GM18511 (cell line): ENCODE measurements at regions not wholly inside any gene's neighbourhood (a gene's known extent, or its start where the extent isn't known, plus 50 kb on each side); places are given as distances from the start of the nearest gene placed in this dataset.
A peak's percentile ranks its signal among the peaks of the same experiment; 100 is the strongest.

Experiments used
- ATAC-seq: cut with Tn5 transposase; IDR thresholded peaks from one replicate; pipeline ENCODE4 v1.9.1; 2021; ENCODE audit warnings: mild to moderate bottlenecking, moderate library complexity; ENCODE audit not compliant: unreplicated experiment

- no peak for ATAC-seq
Measured at GRCh38 chr6:56378966-56379585, 131.7 kb upstream of the COL21A1 start.

- no peak for ATAC-seq
Measured at GRCh38 chr6:56378507-56378906, 131.1 kb upstream of the COL21A1 start.

- no peak for ATAC-seq
Measured at GRCh38 chr6:56377295-56377694, 129.9 kb upstream of the COL21A1 start.

GRCh38 chr6:56375806-56376205 is 128.4 kb upstream of the COL21A1 start:
- ATAC-seq: no peak

- no peak for ATAC-seq
Measured at GRCh38 chr6:56374841-56375369, 127.5 kb upstream of the COL21A1 start.

- no peak for ATAC-seq
Measured at GRCh38 chr6:56372406-56372995, 125.1 kb upstream of the COL21A1 start.

GRCh38 chr6:56370561-56371211 is 123.3 kb upstream of the COL21A1 start:
- peak; percentile 97 for ATAC-seq

- no peak for ATAC-seq
Measured at GRCh38 chr6:56370127-56370540, 122.8 kb upstream of the COL21A1 start.

GRCh38 chr6:56368491-56368890 is 121.1 kb upstream of the COL21A1 start:
- ATAC-seq: no peak

- no peak for ATAC-seq
Measured at GRCh38 chr6:56366141-56366852, 118.9 kb upstream of the COL21A1 start.

GRCh38 chr6:56364827-56365339 is 117.5 kb upstream of the COL21A1 start:
- no peak for ATAC-seq

- ATAC-seq: no peak
Measured at GRCh38 chr6:56364431-56364826, 117.0 kb upstream of the COL21A1 start.

- no peak for ATAC-seq
Measured at GRCh38 chr6:56363796-56364430, 116.5 kb upstream of the COL21A1 start.

- no peak for ATAC-seq
Measured at GRCh38 chr6:56361812-56362211, 114.4 kb upstream of the COL21A1 start.

GRCh38 chr6:56359201-56359899 is 112.0 kb upstream of the COL21A1 start:
- ATAC-seq: peak; percentile 89

GRCh38 chr6:56357616-56358373 is 110.4 kb upstream of the COL21A1 start:
- ATAC-seq: peak; percentile 65

GRCh38 chr6:56356426-56356825 is 109.0 kb upstream of the COL21A1 start:
- no peak for ATAC-seq

GRCh38 chr6:56353860-56354259 is 106.5 kb upstream of the COL21A1 start:
- ATAC-seq: no peak

GRCh38 chr6:56350628-56351260 is 103.4 kb upstream of the COL21A1 start:
- ATAC-seq: no peak
